ENCODE measurements at regions not wholly inside any gene's neighbourhood (a gene's known extent, or its start where the extent isn't known, plus 50 kb on each side); places are given as distances from the start of the nearest gene placed in this dataset.

GRCh38 chr2:6103949-6104348, 411.8 kb downstream of the SOX11 start:
- peak; percentile 31 for TF ChIP-seq CTCF (IDR thresholded peaks at IDR 0.05)
- TF ChIP-seq ZFX (IDR thresholded peaks at IDR 0.05; ENCODE audit: borderline replicate concordance): no peak

Measured in 22Rv1 (cell line).